ENCODE measurements at regions not wholly inside any gene's neighbourhood (a gene's known extent, or its start where the extent isn't known, plus 50 kb on each side); places are given as distances from the start of the nearest gene placed in this dataset.
A peak's percentile ranks its signal among the peaks of the same experiment; 100 is the strongest.

- no peaks in the 10 kb centered on the region for H3K36me3 ChIP-seq (ENCODE audit: control insufficient read depth, insufficient read depth, low read length)
- 57 to 68% methylated on average over 37 to 38 of the region's 45 CpGs for WGBS, 2 experiments (ENCODE audit: insufficient coverage in 2 of 2)
- no peak overlapping the region for H3K4me3 ChIP-seq (ENCODE audit: extremely low read depth, insufficient read depth, low read length, poor library complexity, severe bottlenecking)
- peaks cover 6% of the 10 kb centered on the region for H3K9me3 ChIP-seq (ENCODE audit: control insufficient read depth, low read length)
- peak overlapping the region; percentile 98 for H3K27ac ChIP-seq (ENCODE audit: low read depth, low read length, severe bottlenecking)
- peaks cover 52% of the 10 kb centered on the region for H3K4me1 ChIP-seq (ENCODE audit: control insufficient read depth, insufficient read depth, low read length, poor library complexity, severe bottlenecking)
These were observed 350.9 kb downstream of the FOXL1 start for GRCh38 chr16:86929057-86929871.

- 80 to 83% methylated on average over 1 to 5 of the region's 8 CpGs for WGBS, 2 experiments (ENCODE audit: insufficient coverage in 2 of 2)
These were observed 351.7 kb downstream of the FOXL1 start for GRCh38 chr16:86930001-86930400.

GRCh38 chr16:86930663-86931373, 352.5 kb downstream of the FOXL1 start:
- Histone ChIP-seq H3K9me3 (ENCODE audit: control insufficient read depth, low read length) (peaks cover 6% of the 10 kb centered on the region), H3K4me3 (ENCODE audit: extremely low read depth, insufficient read depth, low read length, poor library complexity, severe bottlenecking) (no peak overlapping the region), H3K27ac (ENCODE audit: low read depth, low read length, severe bottlenecking) (peak overlapping the region; percentile 98), H3K4me1 (ENCODE audit: control insufficient read depth, insufficient read depth, low read length, poor library complexity, severe bottlenecking) (peaks cover 37% of the 10 kb centered on the region), H3K36me3 (ENCODE audit: control insufficient read depth, insufficient read depth, low read length) (no peaks in the 10 kb centered on the region)
- WGBS, 2 experiments (ENCODE audit: insufficient coverage in 2 of 2) = 78 to 80% methylated on average over 6 to 7 of the region's 9 CpGs

More at GRCh38 chr16:86930001-86930400, 351.7 kb downstream of the FOXL1 start:
- no peaks in the 10 kb centered on the region for H3K36me3 ChIP-seq (ENCODE audit: control insufficient read depth, insufficient read depth, low read length)
- peak overlapping the region; percentile 98 for H3K27ac ChIP-seq (ENCODE audit: low read depth, low read length, severe bottlenecking)
- H3K4me3 ChIP-seq (ENCODE audit: extremely low read depth, insufficient read depth, low read length, poor library complexity, severe bottlenecking) = no peak overlapping the region
- H3K9me3 ChIP-seq (ENCODE audit: control insufficient read depth, low read length) = peaks cover 6% of the 10 kb centered on the region
- H3K4me1 ChIP-seq (ENCODE audit: control insufficient read depth, insufficient read depth, low read length, poor library complexity, severe bottlenecking) = peaks cover 44% of the 10 kb centered on the region

- Histone ChIP-seq H3K27ac (ENCODE audit: low read depth, low read length, severe bottlenecking) (peak overlapping the region; percentile 80), H3K9me3 (ENCODE audit: control insufficient read depth, low read length) (peaks cover 6% of the 10 kb centered on the region), H3K4me3 (ENCODE audit: extremely low read depth, insufficient read depth, low read length, poor library complexity, severe bottlenecking) (no peak overlapping the region), H3K36me3 (ENCODE audit: control insufficient read depth, insufficient read depth, low read length) (no peaks in the 10 kb centered on the region), H3K4me1 (ENCODE audit: control insufficient read depth, insufficient read depth, low read length, poor library complexity, severe bottlenecking) (peaks cover 33% of the 10 kb centered on the region)
- WGBS, 2 experiments (ENCODE audit: insufficient coverage in 2 of 2) = 65 to 70% methylated on average over 18 to 26 of the region's 26 CpGs
These were observed 353.1 kb downstream of the FOXL1 start for GRCh38 chr16:86931410-86931941.

- Histone ChIP-seq H3K4me1 (ENCODE audit: control insufficient read depth, insufficient read depth, low read length, poor library complexity, severe bottlenecking) (peaks cover 33% of the 10 kb centered on the region), H3K9me3 (ENCODE audit: control insufficient read depth, low read length) (peaks cover 6% of the 10 kb centered on the region), H3K4me3 (ENCODE audit: extremely low read depth, insufficient read depth, low read length, poor library complexity, severe bottlenecking) (no peak overlapping the region), H3K27ac (ENCODE audit: low read depth, low read length, severe bottlenecking) (peak overlapping the region; percentile 80), H3K36me3 (ENCODE audit: control insufficient read depth, insufficient read depth, low read length) (no peaks in the 10 kb centered on the region)
- 86 to 89% methylated on average over 8 of the region's 8 CpGs for WGBS, 2 experiments (ENCODE audit: insufficient coverage in 2 of 2)
These were observed 354.0 kb downstream of the FOXL1 start for GRCh38 chr16:86932130-86932982.

- Histone ChIP-seq H3K27ac (ENCODE audit: low read depth, low read length, severe bottlenecking) (peak overlapping the region; percentile 54), H3K4me3 (ENCODE audit: extremely low read depth, insufficient read depth, low read length, poor library complexity, severe bottlenecking) (no peak overlapping the region), H3K9me3 (ENCODE audit: control insufficient read depth, low read length) (peaks cover 10% of the 10 kb centered on the region), H3K4me1 (ENCODE audit: control insufficient read depth, insufficient read depth, low read length, poor library complexity, severe bottlenecking) (peaks cover 18% of the 10 kb centered on the region), H3K36me3 (ENCODE audit: control insufficient read depth, insufficient read depth, low read length) (no peaks in the 10 kb centered on the region)
- WGBS, 2 experiments (ENCODE audit: insufficient coverage in 2 of 2) = 92 to 93% methylated on average over 20 to 27 of the region's 27 CpGs
These were observed 356.4 kb downstream of the FOXL1 start for GRCh38 chr16:86934581-86935375.

GRCh38 chr16:86939609-86940008, 361.3 kb downstream of the FOXL1 start:
- 40 to 100% methylated on average over 1 of the region's 2 CpGs for WGBS, 2 experiments (ENCODE audit: insufficient coverage in 2 of 2)
- Histone ChIP-seq H3K36me3 (ENCODE audit: control insufficient read depth, insufficient read depth, low read length) (no peaks in the 10 kb centered on the region), H3K4me1 (ENCODE audit: control insufficient read depth, insufficient read depth, low read length, poor library complexity, severe bottlenecking) (no peaks in the 10 kb centered on the region), H3K9me3 (ENCODE audit: control insufficient read depth, low read length) (peaks cover 5% of the 10 kb centered on the region), H3K4me3 (ENCODE audit: extremely low read depth, insufficient read depth, low read length, poor library complexity, severe bottlenecking) (no peak overlapping the region), H3K27ac (ENCODE audit: low read depth, low read length, severe bottlenecking) (no peak overlapping the region)

- peaks cover 5% of the 10 kb centered on the region for H3K9me3 ChIP-seq (ENCODE audit: control insufficient read depth, low read length)
- WGBS, 2 experiments (ENCODE audit: insufficient coverage in 2 of 2) = 85 to 100% methylated on average over 5 to 6 of the region's 6 CpGs
These were observed 363.4 kb downstream of the FOXL1 start for GRCh38 chr16:86941731-86942130.

GRCh38 chr16:86942151-86943051, 364.1 kb downstream of the FOXL1 start:
- WGBS, 2 experiments (ENCODE audit: insufficient coverage in 2 of 2) = 91 to 96% methylated on average over 15 to 16 of the region's 21 CpGs
- Histone ChIP-seq H3K36me3 (ENCODE audit: control insufficient read depth, insufficient read depth, low read length) (no peaks in the 10 kb centered on the region), H3K27ac (ENCODE audit: low read depth, low read length, severe bottlenecking) (no peak overlapping the region)

More at GRCh38 chr16:86941731-86942130, 363.4 kb downstream of the FOXL1 start:
- no peak overlapping the region for H3K27ac ChIP-seq (ENCODE audit: low read depth, low read length, severe bottlenecking)
- no peak overlapping the region for H3K4me3 ChIP-seq (ENCODE audit: extremely low read depth, insufficient read depth, low read length, poor library complexity, severe bottlenecking)
- H3K4me1 ChIP-seq (ENCODE audit: control insufficient read depth, insufficient read depth, low read length, poor library complexity, severe bottlenecking) = peaks cover 15% of the 10 kb centered on the region
- H3K36me3 ChIP-seq (ENCODE audit: control insufficient read depth, insufficient read depth, low read length) = no peaks in the 10 kb centered on the region

More at GRCh38 chr16:86942151-86943051, 364.1 kb downstream of the FOXL1 start:
- Histone ChIP-seq H3K9me3 (ENCODE audit: control insufficient read depth, low read length) (peaks cover 5% of the 10 kb centered on the region), H3K4me3 (ENCODE audit: extremely low read depth, insufficient read depth, low read length, poor library complexity, severe bottlenecking) (no peak overlapping the region), H3K4me1 (ENCODE audit: control insufficient read depth, insufficient read depth, low read length, poor library complexity, severe bottlenecking) (peaks cover 22% of the 10 kb centered on the region)
